Upper lobe of left lung (tissue), 6 donors: ENCODE measurements at regions not wholly inside any gene's neighbourhood (a gene's known extent, or its start where the extent isn't known, plus 50 kb on each side); places are given as distances from the start of the nearest gene placed in this dataset.

Source experiments
- ATAC-seq, 2 donors: fragments of 200-7000 bp; cut with Tn5 transposase; one replicate each; pipeline ENCODE4 v1.9.1; 2022; ENCODE audit warnings: mild to moderate bottlenecking in 2 of 2, moderate library complexity in 2 of 2; ENCODE audit not compliant: low FRiP score in 2 of 2
- DNase-seq, 2 donors: peaks; one replicate each; pipeline ENCODE4 v3.0.0-alpha.2; 2019 to 2020
- H3K27ac ChIP-seq, 4 donors: fragments of 200-600 bp; sonication (generic); one replicate each; pipeline ENCODE4 v1.5.1; 2016 to 2019
- H3K27me3 ChIP-seq, 4 donors: fragments of 200-600 bp; sonication (generic); one replicate each; pipeline ENCODE4 v1.5.1; 2017 to 2019
- H3K36me3 ChIP-seq, 4 donors: fragments of 200-600 bp; sonication (generic); one replicate each; pipeline ENCODE4 v1.5.1; 2016 to 2019
- H3K4me1 ChIP-seq, 4 donors: fragments of 200-600 bp; sonication (generic); one replicate each; pipeline ENCODE4 v1.5.1; 2018 to 2019
- H3K4me3 ChIP-seq, 4 donors: fragments of 200-600 bp; sonication (generic); one replicate each; pipeline ENCODE4 v1.5.1; 2017 to 2019; ENCODE audit warnings: mild to moderate bottlenecking in 2 of 4, moderate library complexity in 1 of 4
- H3K9me3 ChIP-seq, 4 donors: fragments of 200-600 bp; sonication (generic); one replicate each; pipeline ENCODE4 v1.5.1; 2018 to 2019
- EP300 ChIP-seq, 4 donors: sonication (generic); formaldehyde crosslinking; IDR thresholded peaks; one replicate each; pipeline ENCODE4 v1.5.1; 2017; ENCODE audit warnings: antibody characterized with exemption in 4 of 4, control low read depth in 2 of 4
- POLR2A ChIP-seq, 4 donors: fragments of 450-650 bp; IDR thresholded peaks; one replicate each; pipeline ENCODE4 v1.5.1; 2016 to 2017; ENCODE audit warnings: antibody characterized with exemption in 4 of 4, mild to moderate bottlenecking in 2 of 4
- POLR2AphosphoS5 ChIP-seq, 2 donors: sonication (generic); formaldehyde crosslinking; IDR thresholded peaks; one replicate each; pipeline ENCODE4 v1.5.1; 2017; ENCODE audit warnings: antibody characterized with exemption in 2 of 2
- WGBS, 2 donors: methylation state at CpG; one replicate each; pipeline ENCODE4 v1.1.5; 2017 to 2018; 5-methylcytosine and 5-hydroxymethylcytosine counted together
- TF ChIP-seq, protein P1 (sequence below), 6 experiments: fragments of 450-650 bp in 4 of 6; fragments of 200-600 bp in 2 of 6; sonication (generic) in 2 of 6; IDR thresholded peaks; one replicate each; pipeline ENCODE4 v1.5.1; 2016 to 2019; ENCODE audit warnings: antibody characterized with exemption in 6 of 6
- donor health status: DM: no; HTN: no; CAD: no; lungs with moderate emphysema.
- donor health status: DM: no; HTN: yes; CAD: no; lungs with severe emphysema.

DNA sequence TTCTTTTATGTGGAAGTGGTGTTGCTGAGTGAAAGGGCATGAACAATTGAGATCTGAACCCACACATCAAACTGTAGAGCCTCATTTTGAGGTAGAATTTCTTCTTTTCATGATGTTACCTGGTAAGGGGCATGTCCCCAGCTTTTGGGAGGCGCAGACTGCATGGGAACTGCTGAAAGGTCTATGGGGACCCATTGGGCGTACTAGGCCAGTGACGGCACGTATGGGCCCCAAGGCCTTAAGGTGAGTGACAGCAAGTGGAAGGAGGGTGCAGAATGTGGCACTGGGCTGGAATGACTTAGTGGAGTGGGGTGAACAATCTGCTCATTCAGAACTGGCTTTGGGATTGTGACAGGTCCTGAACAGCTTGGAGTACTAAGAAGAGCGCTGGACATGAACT is 123.6 kb upstream of the RGMA start:
- no peaks in the 10 kb centered on the region for H3K27me3 ChIP-seq
- TF ChIP-seq EP300 (IDR thresholded peaks at IDR 0.05) (no peak), POLR2AphosphoS5 (IDR thresholded peaks at IDR 0.05) (no peak), POLR2A (IDR thresholded peaks at IDR 0.05) (no peak)
- TF ChIP-seq, protein P1, sequence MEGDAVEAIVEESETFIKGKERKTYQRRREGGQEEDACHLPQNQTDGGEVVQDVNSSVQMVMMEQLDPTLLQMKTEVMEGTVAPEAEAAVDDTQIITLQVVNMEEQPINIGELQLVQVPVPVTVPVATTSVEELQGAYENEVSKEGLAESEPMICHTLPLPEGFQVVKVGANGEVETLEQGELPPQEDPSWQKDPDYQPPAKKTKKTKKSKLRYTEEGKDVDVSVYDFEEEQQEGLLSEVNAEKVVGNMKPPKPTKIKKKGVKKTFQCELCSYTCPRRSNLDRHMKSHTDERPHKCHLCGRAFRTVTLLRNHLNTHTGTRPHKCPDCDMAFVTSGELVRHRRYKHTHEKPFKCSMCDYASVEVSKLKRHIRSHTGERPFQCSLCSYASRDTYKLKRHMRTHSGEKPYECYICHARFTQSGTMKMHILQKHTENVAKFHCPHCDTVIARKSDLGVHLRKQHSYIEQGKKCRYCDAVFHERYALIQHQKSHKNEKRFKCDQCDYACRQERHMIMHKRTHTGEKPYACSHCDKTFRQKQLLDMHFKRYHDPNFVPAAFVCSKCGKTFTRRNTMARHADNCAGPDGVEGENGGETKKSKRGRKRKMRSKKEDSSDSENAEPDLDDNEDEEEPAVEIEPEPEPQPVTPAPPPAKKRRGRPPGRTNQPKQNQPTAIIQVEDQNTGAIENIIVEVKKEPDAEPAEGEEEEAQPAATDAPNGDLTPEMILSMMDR (IDR thresholded peaks at IDR 0.05), result no peak
- no peak for DNase-seq
- H3K36me3 ChIP-seq, result no peaks in the 10 kb centered on the region
- 94 to 96% methylated on average over 5 of the region's 5 CpGs for WGBS, 2 donors
- no peaks in the 10 kb centered on the region for H3K4me1 ChIP-seq
- no peak overlapping the region for H3K4me3 ChIP-seq
- ATAC-seq, result no peak
- no peak overlapping the region for H3K27ac ChIP-seq
- H3K9me3 ChIP-seq, result no peaks in the 10 kb centered on the region

DNA sequence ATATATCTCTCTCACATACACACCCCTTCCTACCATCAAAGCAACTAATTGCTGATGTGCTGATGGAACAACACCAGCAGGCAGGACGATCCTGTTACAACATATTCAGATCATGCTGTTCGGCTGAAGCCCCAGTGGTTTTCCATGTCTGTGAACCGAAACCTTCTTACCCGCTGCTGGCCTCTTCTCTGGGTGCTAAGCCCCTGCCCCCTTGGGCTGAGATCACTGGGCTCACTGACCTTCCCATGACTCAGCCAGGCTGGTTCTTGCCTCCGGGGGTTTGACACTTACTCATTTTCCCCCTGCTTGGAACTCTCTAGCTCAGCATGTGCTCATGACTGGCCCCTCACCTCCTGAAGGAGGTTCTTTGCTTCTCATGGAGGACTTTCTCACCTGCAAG is 122.0 kb upstream of the RGMA start:
- no peak overlapping the region for H3K27ac ChIP-seq
- 83 to 89% methylated on average over 5 of the region's 5 CpGs for WGBS, 2 donors
- no peaks in the 10 kb centered on the region for H3K4me1 ChIP-seq
- ATAC-seq, result no peak
- no peaks in the 10 kb centered on the region for H3K9me3 ChIP-seq
- no peaks in the 10 kb centered on the region for H3K27me3 ChIP-seq
- H3K36me3 ChIP-seq, result no peaks in the 10 kb centered on the region
- H3K4me3 ChIP-seq, result no peak overlapping the region
- TF ChIP-seq, protein P1 (IDR thresholded peaks at IDR 0.05), result no peak
- TF ChIP-seq POLR2AphosphoS5 (IDR thresholded peaks at IDR 0.05), result no peak
- no peak for DNase-seq

DNA sequence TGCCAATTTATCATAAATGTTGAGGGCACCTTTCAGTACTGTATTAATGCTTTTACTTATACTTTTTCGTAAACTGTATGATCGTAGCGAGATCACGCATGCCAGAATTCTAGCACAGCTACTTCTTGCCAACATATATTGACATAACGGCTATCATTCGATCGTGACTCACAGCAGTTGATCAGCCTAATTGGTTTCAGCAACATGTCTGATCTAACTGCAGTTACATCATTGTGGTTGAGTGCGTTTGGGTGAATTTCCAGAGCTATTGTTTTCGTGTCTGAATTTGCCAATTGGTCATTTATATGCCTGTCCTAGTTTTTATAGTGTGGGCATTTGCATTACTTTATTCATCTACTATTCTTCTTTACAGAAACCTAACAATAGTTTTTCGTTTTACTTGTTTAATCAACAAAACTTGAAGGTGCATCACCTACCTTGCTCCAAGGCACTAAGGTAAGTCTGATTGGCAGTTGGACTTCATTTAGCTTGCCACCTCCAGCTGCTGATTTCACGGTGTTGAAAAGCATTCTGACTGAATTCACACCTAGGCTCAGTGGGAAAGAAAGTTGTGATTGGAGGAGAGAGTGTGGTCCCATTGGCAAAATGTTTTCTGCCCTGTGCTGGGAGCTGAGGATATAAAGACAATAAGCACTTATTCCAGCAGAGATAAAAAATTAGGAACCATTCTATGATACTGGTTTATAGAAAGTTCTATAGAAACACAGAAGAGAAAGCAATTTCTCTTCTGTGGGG is 120.9 kb upstream of the RGMA start:
- 78 to 84% methylated on average over 11 of the region's 11 CpGs for WGBS, 2 donors
- TF ChIP-seq POLR2A (IDR thresholded peaks at IDR 0.05), result no peak
- no peak for TF ChIP-seq POLR2AphosphoS5 (IDR thresholded peaks at IDR 0.05)
- TF ChIP-seq, protein P1 (IDR thresholded peaks at IDR 0.05), result no peak
- no peak for TF ChIP-seq EP300 (IDR thresholded peaks at IDR 0.05)
- Histone ChIP-seq H3K36me3 (no peaks in the 10 kb centered on the region), H3K27me3 (no peaks in the 10 kb centered on the region), H3K9me3 (no peaks in the 10 kb centered on the region), H3K4me3 (no peak overlapping the region), H3K4me1 (no peaks in the 10 kb centered on the region), H3K27ac (no peak overlapping the region)
- ATAC-seq, result no peak
- DNase-seq, result no peak

DNA sequence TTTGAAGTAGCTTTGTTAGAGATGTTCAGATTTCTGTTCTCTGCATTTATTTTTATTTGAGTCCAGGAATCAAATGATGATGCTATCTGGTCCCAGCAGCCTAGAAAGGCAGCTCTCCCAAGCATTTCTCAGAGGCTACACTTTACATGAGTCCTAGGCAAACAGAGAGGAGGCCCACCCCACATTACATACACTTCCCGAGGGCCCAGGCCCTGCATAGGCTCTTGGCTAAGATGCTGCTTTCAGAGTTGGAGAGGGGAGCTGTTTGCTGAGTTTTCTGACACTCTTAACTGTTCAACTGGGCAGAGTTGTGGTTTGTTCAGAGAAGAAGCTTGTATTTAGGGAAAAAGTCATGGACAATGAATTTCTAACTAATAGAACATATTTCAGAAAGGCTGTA is 117.9 kb upstream of the RGMA start:
- DNase-seq, result no peak
- no peak for ATAC-seq
- no peak for TF ChIP-seq POLR2AphosphoS5 (IDR thresholded peaks at IDR 0.05)
- TF ChIP-seq, protein P1 (IDR thresholded peaks at IDR 0.05), result no peak
- no peak for TF ChIP-seq POLR2A (IDR thresholded peaks at IDR 0.05)
- TF ChIP-seq EP300 (IDR thresholded peaks at IDR 0.05), result no peak
- Histone ChIP-seq H3K4me3 (no peak overlapping the region), H3K9me3 (no peaks in the 10 kb centered on the region), H3K27ac (no peak overlapping the region), H3K27me3 (no peaks in the 10 kb centered on the region), H3K4me1 (no peaks in the 10 kb centered on the region), H3K36me3 (no peaks in the 10 kb centered on the region)
- 57 to 70% methylated on average over 1 of the region's 1 CpG for WGBS, 2 donors

DNA sequence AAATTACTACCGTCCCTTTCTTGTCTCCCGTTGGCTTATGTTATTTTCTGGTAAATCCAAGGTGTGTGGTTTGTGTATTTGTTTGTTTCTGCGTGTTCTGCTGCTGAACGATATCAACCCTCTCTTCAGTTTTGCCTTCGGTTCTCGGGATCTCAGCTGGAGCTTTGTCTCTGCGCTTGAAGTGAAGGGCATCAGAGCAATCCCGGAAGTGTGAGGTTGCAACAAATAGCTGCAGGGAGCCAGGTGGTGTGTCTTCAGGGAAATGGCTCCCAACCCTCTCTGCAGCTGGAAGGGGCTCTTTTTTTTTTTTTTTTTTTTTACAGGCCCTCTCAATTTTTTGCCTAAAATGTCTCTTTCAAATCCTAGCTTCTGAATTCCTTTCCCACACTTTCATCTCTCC is 116.4 kb upstream of the RGMA start:
- Histone ChIP-seq H3K36me3 (no peaks in the 10 kb centered on the region), H3K4me1 (no peaks in the 10 kb centered on the region), H3K4me3 (no peak overlapping the region), H3K27me3 (no peaks in the 10 kb centered on the region), H3K27ac (no peak overlapping the region), H3K9me3 (no peaks in the 10 kb centered on the region)
- TF ChIP-seq POLR2A (IDR thresholded peaks at IDR 0.05) (no peak), EP300 (IDR thresholded peaks at IDR 0.05) (no peak), POLR2AphosphoS5 (IDR thresholded peaks at IDR 0.05) (no peak)
- TF ChIP-seq, protein P1 (IDR thresholded peaks at IDR 0.05), result no peak
- DNase-seq (no peak), ATAC-seq (no peak)
- WGBS, 2 donors, result 79 to 85% methylated on average over 8 of the region's 8 CpGs
